Smooth muscle cell of the brain vasculature (primary cell): ENCODE measurements at regions not wholly inside any gene's neighbourhood (a gene's known extent, or its start where the extent isn't known, plus 50 kb on each side); places are given as distances from the start of the nearest gene placed in this dataset.

Source experiments
- DNase-seq: peaks from one replicate; pipeline ENCODE4 v3.0.0-alpha.2; 2012; ENCODE audit warnings: low read depth, low spot score

DNA sequence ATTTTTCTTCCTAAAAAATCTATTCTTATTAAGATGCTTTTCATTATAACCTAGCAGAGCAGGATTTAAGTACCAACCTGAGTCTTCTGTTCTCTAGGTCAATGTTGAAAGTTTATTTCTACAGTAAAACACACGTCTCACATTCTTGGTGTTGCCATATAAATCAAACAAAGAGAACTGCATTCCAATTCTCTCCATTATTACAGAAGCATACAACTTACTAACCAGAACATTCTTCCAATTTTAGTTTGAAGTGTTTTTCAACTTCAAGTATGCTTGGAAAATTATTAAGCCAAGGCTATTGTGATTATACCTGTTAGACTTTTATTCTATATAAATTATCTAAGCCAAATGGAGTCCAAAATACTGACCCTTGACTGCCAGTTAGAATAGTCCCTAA is 110.4 kb upstream of the PMFBP1 start:
- no peak for DNase-seq

DNA sequence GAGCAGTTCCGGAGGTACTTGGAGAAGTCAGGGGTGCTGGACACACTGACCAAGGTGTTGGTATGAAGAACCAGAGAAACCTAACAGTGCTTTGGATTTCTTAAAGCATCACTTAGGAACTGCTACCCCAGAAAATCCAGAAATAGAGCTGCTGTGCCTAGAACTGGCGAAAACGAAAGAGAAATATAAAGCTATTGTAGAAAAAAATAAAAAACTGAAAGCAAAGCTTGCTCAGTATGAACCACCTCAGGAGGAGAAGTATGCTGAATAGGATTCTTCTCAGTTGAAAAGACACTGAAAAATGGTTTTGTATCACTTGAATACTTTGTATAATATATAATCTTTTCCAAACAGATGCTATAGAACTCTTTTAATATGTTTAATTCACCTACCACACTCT is 106.3 kb upstream of the PMFBP1 start:
- DNase-seq = no peak

DNA sequence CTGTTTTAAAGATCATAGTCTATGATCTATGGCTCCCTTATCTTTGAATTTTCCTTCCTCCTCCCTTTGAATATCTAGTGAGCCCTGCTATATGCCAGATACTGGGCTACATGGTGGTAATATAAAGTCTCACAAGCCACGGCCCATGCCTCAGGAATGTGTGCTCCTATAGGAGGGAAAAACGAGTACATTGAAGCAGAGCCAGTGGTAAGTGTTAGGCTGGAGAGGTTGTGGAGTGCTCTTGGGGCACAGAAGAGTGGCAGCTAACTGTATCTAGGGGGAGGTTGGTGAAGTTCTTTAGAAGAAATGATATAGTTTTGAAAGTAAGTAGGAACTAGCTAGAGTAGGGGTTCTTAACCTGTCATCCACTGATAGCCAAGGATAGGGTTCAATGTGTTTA is 105.8 kb upstream of the PMFBP1 start:
- no peak for DNase-seq

DNA sequence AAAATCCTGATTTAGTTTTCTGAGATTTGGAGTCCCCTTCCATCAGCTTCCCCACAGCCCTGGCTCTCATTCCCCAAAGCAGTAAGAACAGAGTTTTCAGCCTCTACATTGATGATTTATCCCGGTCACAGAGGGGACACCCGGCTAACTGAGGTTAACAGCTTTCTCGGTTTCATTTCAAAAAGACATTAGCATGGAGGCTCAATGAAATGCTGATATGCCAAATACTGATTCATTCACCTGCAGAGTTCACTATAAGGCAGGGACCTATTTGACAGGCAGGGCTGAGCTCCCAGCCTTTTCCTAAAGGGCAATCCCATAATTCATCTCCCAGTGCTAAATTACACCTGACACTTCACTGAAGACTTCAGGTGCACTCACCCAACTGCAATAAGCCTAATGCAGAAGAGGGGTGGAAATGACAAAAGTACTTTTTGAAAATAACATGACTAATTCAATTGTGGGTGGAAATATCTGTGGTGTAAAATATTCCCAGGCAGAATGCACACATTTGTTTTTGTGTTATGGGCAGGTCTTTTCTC is 99.8 kb upstream of the PMFBP1 start:
- no peak for DNase-seq

DNA sequence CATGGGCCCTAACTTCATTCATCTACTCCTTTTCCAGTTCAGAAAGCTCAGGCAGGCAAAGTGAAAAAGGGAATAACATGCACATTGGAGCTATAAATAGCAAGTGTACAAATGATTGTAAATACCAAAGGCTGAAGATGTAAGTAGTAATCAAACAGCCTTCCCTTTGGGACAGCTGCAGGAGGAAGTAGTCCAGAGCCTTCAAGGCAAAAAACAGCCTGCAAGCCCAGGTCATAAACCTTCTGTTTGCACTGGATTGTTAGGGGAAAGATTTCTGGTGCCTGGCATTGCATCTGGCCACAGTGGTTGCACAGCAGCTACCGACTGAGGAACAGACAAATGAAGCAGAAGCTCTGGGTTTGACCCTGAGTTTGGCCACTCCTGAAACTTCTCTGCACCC is 98.6 kb upstream of the PMFBP1 start:
- no peak for DNase-seq

DNA sequence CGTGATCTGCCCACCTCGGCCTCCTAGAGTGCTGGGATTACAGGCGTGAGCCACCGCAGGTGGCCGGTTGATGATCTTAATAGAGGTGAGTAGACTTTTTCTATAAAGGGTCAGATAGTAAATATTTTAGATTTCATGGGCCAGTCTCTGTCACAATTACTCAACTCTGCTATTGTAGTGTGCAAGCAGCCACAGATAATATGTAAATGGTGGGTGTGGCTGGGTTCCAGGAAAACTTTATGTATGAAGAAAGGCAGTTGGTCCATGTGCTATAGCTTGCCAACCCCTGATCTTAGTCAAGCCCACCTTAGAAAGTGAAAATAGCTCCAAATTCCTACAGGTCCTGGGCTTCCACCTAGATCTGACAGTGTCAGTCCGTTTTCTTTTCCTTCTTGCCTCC is 94.9 kb upstream of the PMFBP1 start:
- DNase-seq = no peak

DNA sequence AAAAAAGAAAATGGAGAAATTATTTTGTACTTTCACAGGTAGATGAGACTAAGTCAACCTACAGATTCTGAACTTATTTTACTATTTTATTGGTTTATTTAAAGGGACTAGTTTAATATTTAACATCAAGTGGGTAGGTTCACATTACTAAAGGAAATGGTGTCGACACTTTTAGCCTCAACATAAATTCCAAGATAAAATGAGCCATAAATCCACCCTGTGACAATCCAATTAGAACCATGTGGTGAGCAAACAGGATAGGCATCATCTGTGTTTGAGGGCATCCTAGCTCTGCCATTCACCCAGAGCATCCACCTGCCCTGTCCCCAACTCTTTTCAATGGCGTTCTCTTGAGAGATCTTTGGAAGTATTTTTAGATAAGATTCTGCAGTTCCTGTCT is 92.8 kb upstream of the PMFBP1 start:
- DNase-seq = no peak

DNA sequence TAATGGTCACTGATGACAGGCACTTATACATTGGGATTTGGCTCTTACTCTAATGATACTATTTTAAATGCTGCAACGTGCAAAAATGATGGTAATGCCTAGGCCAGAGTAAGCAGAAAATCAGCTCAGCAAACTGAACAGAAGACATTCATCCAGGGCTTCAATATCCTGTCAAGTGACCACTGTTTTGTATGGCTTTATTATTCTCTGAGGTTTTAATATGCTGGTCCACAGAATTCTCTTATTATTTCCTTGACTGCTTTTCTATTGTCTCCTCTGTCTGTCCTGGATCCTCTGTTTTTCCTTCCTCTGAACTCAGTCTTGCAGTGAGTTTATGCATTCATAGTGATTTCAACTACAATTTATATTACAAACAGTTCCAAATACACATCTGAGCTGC is 90.8 kb upstream of the PMFBP1 start:
- no peak for DNase-seq

DNA sequence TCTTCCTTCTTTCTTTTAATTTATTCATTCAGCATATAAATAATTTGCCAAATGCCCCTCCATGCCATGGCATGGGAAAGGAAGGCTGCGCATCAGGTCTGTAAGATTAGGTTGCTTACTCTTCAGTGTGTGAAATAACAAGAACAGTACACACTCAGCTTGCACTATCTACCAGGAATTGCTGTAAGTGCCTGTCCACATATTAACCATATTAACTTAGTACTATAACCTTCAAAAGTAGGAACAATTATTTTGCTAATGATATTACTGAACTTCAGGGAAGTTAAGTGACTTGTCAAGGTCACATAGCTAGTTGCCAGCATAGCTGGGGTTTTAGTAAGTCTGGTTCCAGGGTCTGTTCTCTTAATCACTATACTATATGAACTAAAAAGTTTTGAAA is 89.2 kb upstream of the PMFBP1 start:
- DNase-seq = no peak

DNA sequence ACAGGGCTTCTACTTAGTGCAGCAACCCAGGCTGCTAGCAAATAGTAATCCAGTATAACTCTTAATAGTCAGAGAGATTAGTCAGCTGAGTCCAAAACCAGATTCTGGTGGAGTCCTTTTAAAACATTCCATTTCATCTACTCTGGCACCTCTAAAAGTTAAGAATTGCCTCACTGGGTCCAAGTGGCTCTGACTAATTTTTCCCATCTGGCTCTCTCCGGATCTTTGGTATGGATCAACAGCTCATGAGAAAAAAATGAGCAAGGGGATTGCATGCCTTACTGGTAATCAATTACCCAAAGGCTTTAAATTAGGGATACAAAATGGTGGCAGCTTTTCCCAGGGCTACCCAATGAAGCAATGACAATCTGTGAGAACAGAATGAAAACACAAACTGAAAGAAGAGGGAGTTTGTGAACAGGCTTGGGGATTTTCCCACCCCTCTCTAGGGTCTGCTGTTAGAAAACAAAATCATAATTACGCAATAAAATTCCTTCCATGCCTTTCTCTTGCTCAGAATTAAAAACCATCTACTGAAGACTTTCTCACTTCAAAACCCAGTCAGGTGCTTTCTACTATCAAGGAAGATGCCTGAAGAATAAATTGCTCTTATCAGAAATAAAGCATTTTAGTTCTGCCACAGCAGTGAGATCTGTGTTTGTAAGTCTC is 84.6 kb upstream of the PMFBP1 start:
- no peak for DNase-seq

DNA sequence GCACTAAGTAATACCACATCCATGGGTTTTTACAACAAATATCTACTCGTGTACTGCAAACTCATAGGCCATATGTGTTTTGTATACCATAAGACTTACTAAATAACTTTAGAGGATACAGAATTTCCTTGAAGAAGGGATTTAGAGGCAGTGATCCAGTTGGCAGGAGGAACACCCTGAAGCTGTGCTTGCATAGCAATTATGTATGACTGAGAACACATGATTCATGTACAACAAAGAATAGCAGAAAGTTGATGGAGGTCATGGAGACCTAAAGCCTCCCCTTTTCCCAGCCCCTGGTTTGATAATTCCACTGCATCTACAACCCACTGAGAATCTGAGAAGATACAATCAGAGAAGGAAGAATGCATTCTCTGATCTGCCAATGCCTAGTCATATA is 83.8 kb upstream of the PMFBP1 start:
- no peak for DNase-seq

DNA sequence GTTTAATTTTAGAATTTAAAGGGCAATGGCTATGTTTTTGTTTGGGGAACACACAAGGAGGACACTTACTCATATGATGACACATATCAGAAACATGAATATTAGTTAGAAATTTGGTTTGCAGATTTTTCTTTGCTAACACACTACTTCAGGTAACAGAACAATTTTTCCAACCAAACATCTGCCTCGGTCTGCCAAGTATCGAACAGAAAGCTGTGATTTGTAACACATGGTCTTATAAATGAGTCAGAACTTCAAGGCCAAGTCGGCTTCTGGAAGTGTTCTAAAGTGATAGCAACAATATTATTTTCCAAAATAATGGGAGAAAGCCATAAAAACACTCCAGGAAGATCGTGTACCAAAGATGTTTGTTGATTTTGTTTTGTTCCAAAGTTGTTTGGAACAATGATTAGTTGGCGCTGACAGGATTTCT is 75.9 kb upstream of the PMFBP1 start:
- DNase-seq = no peak

DNA sequence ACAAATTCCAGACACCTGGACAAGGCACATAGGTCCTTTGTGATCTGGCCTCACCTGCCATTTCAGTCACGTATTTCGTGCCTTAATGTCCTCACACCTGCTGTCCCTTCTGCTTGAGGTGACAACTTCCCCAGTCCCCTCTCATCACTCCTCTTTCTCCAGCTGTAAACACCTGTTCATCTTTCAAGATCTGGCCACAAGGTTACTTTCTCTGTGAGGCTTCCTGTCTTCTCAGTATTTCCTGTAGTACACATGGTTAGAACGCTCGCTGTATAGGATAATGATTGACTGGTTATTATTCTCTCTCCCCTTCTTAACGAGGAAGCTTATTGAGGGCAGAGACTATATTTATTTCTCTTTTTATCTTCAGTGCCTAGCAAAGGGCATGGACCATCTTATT is 74.5 kb upstream of the PMFBP1 start:
- DNase-seq = no peak

DNA sequence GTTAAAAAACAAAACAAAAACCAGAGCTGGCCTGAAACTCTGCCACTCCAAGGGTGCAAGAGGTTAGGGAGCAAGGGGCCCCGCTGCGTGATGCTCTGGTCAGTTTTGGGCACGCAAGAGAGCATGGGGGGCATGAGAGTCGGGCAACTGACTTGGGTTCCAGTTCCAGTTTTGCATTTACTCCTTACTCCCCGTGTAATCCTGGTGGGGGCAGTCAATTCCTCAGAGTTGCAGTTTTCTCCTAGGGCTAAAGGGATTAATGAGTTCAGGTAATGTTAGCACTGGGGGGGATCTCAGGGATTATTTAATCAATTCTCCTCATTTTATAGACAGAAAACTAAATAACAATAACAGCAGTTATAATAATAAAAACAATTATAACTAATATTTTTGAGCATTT is 72.9 kb upstream of the PMFBP1 start:
- no peak for DNase-seq

DNA sequence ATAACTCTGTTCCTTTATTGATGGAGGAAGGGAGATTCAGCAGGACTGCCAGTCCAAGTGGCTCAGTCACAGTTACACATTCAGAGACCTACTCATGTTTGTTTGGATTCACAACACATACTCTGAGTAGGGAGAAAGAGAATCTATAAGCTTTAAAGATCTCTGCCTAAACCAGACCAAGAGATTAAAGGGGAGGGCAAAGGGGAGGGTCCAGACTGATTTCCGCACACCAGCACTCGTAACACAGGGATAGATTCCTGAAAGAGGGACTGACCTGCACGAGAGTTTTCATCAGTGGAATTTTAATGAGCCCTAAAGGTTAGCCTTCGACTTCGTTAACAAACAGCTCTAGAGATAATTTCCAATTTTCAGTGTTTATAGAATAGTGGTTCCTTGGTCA is 71.7 kb upstream of the PMFBP1 start:
- DNase-seq = no peak

DNA sequence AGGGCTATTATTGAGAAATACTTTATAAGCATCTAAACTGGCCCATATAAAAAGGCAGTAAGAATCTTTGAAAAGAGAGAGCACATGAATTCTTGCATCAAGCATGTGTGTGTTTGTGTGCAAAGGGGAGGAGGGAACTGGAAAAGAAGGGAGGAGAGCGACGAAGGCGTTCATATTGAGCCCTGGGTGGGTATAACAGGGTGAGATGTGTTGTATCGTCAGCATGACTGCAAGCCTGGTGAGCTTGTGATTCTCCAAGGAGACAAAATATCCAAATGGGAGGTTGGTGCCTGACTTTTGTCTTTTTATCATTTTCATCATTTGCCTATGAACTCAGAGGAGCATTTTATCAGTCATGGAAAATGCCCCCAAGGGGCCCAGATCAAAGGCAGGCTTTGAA is 70.8 kb upstream of the PMFBP1 start:
- DNase-seq = no peak

DNA sequence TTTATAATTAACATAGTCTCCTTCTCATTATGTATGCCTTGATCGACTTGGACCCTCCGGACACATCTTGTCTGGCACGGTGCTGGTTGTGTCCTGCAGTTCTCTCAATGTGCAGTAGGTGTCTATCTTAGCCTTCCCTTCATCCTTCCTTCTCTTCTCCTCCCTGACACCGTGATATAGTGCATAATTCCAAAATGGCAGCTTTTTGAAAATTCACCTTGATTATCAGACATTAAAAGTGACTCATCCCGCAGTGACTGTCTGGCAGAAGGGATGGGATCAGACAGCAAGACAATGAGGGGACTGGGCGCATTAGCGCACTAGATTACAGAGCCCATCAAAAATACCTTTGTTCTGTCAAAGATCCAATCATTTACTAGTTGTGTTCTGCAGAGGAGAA is 70.0 kb upstream of the PMFBP1 start:
- DNase-seq = peak; percentile 12

DNA sequence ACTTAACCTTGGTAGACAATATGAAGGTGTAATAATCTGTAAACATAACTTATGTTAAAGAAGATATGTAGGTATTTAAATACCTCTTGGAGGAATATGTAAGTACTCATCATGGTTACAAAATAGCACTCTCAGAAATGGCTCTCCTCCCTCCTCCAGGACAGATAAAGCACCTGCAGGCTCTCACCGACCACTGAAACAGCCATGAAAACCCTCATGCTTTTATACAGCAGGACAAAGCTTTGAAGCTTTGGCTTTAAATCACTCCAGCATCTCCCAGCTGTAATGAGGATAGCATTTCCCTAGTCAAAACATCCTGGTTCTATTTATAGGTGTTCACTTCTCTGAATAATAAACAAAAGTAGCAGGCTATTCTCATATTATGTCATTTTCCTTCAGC is 69.1 kb upstream of the PMFBP1 start:
- DNase-seq = no peak

DNA sequence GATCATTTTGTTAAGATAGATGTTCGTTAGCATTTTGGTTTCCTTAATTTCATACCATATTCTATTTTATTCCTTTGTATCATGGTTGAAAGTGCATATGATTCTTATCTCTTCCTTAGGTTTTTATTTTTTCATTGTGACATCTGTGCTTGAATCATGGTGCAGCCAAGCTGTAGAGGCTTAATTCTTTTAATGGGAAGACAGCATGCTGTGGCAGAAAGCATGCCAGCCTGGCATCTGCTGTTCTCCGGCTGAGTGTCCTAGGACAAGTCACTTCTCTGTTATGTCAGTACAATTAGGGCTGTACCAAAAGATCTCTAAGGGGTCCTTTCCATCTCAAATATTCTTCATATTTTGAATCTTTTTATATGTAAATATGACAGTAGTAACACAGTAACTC is 68.5 kb upstream of the PMFBP1 start:
- no peak for DNase-seq

DNA sequence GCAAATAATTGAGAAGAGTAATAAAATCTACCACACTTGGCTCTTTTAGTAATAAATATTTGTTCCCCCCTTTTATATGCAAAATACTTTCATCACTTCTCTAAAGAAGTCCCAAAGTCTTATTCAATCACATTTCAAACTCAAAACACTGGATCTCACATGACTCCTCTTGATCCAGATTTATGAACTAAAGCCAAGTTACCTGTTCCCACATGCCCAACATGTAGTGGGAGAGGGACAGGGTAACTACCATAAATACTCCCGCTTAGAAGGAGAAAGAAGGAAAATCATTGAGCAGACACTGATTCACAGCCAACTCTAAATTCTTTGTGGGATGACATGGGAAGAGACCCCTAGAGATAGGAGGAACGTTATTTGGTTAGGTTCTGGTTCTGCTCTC is 64.9 kb upstream of the PMFBP1 start:
- no peak for DNase-seq

DNA sequence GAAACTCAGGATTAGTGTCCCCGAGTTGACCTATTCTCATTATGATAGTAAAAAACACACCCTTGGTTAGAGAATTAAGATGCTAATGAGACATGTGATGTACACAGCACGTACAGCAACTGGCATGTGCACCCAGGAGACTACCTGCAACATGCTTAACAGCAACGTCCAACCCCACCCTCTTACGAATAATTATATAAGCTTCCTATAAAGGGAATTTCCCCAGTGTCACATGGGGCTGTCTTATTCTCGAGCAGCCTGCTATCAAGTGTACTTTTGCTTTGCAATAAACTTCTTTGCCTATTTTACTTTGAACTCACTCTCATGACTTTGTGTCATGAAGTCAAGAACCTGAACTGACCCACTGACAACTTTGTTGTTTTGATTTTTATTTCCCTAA is 62.4 kb upstream of the PMFBP1 start:
- no peak for DNase-seq

DNA sequence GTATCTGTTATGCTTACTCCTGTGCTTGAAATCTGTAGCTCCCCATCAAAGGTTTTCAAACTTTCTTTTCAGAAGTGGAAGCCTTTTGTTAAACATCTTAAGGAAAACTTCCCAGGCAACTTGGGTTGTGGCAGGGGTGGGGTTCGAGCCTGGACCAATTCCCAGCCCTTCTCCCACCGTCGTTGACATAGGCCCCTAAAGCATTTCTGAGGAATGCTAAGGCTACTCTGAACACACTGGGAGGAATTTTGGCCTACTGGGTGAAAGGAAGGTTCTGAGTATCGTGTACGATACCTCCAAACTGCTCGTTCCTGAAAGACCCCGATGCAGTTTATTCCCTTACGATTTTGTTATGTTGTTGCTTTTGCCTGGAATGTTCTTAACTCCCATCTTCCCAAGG is 56.1 kb upstream of the PMFBP1 start:
- no peak for DNase-seq

DNA sequence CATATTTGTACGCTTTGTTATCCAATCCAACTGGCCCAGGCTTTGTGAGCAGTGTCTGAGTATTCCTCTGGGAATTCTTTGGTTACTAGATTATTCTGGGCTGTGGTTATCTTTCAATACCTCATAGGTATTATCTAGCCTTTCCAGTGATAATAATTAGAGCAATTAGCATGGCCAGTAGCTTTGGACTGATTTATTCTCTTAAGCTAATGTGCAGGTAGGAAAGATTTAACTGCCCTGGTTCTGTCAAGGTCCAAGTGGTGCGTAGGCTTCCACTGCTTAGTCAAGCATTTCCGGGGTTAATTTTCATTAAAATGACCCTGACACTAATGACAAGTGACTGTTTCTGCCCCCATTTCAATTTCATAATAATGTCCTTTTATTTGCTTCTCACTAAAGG is 54.2 kb upstream of the PMFBP1 start:
- DNase-seq = no peak

DNA sequence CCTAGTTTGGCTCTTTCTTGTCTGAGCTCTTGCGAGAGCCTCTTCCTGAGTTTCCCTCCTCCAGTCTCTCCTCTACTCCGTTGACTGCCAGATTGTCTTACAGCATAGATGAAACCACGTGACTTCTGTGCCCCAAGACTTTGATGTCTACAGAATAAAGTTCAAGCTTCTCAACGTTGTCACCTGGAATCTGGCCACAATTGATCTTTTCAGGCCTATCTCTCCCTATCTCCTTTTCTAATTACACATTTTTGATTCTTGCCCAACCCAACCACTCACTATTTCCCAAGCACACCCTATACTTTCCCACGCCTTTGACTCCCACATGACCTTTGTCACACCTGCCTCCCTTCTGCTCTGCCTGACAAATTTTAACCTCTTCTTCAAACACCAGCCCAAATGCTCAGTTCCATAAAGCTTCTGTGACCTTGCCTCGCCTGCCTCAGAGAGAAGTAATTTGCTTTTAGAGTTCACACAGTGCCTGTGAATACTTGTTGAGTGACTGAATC is 52.4 kb upstream of the PMFBP1 start:
- DNase-seq = no peak
